Left lobe of liver (tissue), 2 donors: ENCODE measurements at regions not wholly inside any gene's neighbourhood (a gene's known extent, or its start where the extent isn't known, plus 50 kb on each side); places are given as distances from the start of the nearest gene placed in this dataset.

Source experiments
- ATAC-seq: fragments of 200-7000 bp; cut with Tn5 transposase; one replicate; pipeline ENCODE4 v1.9.1; 2020; ENCODE audit warnings: mild to moderate bottlenecking, moderate library complexity
- DNase-seq: peaks from one replicate; pipeline ENCODE4 v3.0.0-alpha.2; 2020; ENCODE audit warnings: low spot score
- donor health status: DM: no; HTN: no; CAD: no; lungs with moderate emphysema.
- donor health status: DM: no; HTN: yes; CAD: no.

DNA sequence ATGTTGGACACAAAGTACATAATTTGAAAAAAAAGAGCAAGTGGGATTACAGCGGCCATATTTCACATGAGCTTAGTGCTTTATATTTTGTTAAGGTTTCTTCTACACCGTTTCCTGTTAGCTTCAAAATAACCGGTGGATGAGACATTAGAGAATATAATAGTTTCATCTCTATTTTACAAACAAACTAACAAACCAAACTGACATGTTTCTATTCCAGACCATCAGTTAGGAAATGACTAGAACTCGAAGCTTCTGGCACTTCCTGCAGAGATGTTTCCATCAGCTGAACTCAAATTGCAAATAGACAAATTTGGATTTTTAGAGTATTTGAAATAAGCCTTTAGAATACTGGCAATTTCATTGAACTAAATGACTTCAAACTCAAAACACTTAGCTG is 86.5 kb downstream of the MTRR start:
- DNase-seq = no peak
- no peak for ATAC-seq

DNA sequence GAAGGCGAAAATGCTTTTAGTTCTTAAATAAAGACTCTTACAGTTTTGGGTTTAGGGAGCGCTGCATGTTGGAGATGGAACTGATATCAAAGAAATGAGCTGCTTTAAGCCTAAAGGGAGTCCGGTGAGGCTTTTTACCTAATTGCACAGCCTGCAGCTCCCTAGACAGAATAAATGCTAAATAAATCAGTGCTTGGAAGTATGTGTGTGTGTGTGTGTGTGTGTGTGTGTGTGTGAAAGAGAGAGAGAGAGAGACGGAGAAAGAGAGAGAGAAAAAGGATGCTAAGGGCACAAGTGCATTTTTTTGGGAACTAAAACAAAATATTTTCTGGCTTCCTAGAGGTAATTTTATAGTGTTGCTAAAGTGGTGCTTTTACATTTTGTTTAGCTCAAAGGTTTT is 88.4 kb downstream of the MTRR start:
- ATAC-seq = no peak

DNA sequence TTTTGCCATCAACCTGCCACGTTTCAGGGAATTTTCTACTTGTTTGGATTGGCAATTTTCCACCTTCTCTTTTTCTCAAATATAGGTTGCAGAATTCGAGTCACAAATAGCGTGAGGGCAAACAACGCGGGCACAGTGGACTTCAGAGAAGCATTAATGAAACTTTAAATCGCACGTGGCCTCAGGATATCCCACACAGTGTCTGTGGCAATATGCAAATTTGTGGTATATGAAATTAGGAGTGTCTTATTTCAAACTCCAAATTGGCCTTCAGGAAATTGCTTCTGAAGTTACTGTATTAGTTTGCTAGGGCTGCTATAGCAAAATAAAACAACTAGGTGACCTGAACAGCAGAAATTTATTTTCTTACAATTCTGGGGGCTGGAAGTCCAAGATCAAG is 91.2 kb downstream of the MTRR start:
- ATAC-seq (no peak), DNase-seq (no peak)

More for the DNA sequence above, 88.4 kb downstream of the MTRR start:
- DNase-seq = no peak

DNA sequence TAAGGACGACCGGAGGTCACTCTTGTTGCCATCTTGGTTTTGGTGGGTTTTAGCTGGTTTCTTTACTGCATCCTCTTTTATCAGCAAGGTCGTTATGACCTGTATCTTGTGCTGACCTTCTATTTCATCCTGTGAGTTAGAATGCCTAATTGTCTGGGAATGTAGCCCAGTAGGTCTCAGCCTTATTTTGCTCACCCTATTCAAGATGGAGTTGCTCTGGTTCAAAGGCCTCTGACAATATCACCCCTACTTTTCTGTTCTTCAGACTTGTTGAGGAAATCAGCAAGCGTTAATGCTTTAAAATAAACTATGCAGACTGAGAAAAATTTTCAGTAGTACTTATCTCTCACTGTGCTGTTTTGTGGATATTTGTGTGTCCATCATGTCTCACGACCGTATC is 92.6 kb downstream of the MTRR start:
- DNase-seq (no peak), ATAC-seq (no peak)

DNA sequence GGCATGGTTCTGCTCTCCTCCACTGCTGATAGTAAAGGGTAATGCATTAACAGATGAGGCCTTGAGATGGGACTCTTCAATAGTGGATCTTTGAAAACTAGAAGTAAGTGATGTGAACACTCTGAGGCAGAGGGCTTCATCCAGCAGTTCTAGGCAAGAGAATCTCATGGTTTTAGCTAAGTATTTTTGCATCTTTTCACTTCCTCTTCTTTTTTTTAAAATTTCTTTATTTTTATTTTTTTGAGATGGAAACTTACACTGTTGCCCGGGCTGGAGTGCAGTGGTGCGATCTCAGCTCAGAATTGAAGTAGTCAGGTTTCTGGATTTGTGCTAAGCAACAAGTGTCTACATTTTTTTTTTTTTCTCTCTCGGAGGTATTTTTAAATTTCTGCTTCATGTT is 101.9 kb downstream of the MTRR start:
- ATAC-seq = no peak

DNA sequence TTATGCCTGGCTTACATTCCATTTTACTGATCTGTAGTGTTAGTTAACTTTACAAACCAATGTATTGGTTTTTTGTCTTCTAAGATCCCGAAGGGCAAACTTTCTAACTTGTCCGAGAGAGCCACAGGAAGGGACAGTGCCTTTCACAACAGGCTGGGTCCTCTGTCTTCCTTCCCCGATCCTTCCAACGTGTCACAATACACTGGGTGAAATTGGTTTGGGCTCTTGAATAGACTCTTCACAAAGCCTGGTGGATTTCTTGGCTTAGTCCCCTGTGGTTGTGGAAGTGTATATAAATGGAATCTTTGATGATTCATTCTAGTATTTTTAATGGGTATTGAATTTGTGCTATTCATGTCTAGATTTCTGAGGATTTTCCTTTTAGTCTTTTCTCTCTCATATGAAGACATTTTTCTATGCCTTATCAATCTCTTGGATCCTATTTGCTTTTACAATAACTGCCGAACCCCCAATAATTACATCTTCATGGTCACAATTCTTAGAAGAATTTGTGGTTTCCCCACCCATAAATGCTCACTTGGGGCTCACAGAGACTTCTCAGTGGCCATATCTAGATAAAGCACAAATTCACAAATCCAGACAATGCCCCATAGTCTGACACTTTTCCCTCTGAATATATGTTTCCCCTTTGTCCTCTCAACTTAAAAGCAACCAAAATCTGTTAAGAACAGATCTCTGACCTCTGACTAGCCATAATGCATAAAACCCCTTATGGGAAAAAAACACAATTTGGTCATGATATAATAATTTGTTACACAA is 107.7 kb downstream of the MTRR start:
- no peak for ATAC-seq

More for the DNA sequence above, 101.9 kb downstream of the MTRR start:
- no peak for DNase-seq

DNA sequence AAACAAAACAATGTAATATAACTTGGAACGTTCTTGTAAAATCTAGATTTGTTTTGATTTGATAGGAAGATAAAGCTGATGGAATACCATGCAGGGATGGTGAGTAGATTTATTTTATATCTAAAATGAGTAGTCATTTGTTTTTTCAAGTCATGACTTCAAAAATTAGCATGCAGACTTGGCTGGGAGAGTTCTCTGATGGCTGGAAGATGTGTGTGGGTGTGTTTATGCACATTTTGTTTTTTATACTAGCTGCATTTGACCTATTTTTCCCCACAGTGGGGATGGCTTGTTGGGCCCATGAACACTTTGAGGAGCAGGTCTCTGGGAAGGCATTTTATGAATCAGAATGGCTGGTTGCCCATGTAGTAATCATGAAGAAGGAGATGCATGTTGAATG is 109.2 kb downstream of the MTRR start:
- DNase-seq (no peak), ATAC-seq (no peak)

More for the DNA sequence above, 107.7 kb downstream of the MTRR start:
- no peak for DNase-seq

DNA sequence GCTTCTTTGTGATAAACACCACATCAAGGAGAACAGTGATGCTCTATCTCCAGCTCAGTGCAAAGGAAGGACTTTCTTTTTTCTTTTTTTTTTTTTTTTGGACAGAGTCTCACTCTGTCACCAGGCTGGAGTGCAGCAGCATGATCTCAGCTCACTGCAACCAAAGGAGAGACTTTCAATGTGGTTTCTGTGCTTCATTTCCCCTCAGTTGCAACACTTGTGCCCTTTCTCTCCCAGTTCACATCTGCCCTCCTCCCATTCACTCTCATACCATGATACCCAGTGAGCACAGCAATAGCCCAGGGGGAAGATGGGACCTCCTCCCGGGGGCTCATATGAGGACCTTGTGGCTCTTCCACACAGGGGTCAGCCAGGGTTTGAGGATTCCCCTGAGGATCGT is 110.0 kb downstream of the MTRR start:
- no peak for DNase-seq
- ATAC-seq = no peak

DNA sequence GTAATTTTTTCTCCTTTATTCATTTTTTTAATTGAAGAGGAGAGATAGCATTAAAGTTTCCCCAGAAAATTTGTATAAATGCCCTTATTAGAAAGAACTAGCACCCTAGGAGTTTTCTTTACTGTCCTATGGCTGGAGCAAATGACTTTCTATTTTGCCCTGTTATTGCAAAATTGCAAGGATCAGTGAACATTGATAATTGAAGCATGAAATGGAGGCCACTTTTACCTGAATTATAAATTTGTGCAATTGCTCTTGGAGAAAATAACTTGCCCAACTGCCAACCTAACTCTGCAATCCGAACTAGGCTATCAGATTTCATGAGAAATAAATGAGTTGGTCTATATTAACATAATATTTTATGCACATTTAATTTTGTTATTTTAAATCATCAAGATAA is 111.9 kb downstream of the MTRR start:
- ATAC-seq = no peak

DNA sequence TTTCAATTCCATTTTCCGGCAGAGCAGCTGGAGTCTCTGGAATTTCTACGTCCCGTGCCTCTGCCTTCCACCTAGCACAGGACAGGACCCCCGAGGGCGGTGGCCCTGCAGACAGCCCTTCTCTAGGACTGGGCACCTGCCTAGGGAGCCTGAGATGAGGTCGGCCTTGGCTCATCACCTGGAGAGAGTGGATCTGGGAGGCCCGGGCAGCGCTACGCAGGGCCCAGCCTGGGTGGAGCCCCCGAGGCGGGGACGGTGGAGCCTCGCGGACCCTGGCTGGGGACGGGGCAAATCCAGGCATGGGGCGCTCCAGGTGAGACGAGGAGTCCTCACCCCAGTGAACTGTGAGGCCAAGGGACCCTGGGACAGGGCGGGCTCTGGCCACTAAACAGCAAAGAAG is 114.5 kb downstream of the MTRR start:
- no peak for DNase-seq

More for the DNA sequence above, 111.9 kb downstream of the MTRR start:
- no peak for DNase-seq

DNA sequence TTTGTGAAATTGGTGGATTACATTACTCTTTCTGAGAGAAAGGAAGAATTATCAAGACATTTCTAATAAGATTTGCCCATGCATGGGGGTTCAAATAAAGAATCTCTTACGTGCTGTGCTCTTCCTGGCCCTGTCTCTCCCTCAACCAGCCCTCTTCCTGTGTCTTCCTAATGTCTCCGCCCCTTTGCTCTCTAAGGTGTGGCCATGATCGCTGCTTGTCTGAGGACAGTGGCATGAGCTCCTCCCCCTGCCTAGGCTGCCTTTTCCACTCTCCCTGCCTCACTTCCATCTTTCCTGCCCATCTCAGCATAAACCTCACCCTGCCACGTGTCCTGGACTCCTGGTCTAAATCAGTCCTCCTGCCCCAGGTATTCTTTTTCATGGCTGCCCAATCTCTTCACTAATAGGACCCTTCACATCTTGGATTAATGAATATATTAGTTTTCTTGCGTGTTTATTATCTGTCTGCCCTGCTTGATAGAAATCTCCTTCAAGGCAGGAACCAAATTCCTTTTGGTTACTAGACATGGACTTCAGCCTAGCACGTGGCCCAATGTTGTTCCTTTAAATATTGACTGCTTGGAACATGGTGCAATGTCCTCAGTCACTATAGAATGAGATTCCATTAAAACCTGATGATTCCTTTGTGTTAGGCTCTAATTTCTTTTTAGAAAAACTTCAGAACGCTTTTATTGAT is 122.3 kb downstream of the MTRR start:
- DNase-seq (no peak), ATAC-seq (no peak)

More for the DNA sequence above, 114.5 kb downstream of the MTRR start:
- no peak for ATAC-seq

DNA sequence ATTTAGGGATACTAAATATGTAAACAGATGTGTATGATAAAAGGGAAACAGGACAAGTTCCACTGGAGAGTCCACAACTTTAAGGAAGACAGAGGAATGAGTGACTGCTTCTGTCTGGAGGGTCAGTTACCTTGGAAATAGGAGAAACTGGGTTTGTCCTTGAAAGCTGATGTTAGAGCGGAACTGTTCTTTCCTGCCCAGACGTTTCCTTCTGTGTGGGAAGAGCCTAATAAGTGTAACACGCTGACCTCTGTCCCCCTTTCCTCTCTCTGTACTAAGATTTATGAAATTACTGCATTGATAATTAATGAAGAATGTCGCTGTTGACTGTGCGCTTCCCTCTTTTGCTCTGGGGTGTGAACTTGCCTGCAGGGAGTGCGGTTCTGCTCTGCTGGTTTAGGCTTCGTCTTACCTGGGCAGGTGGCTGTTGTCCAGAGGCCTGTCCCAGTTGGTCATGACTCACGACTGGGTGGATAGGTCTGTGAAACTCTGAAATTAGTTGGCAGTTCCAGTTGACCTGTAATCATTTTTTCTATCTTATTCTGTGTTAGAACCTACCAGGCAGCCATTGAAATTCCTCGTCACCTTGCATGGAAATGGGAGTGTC is 126.8 kb downstream of the MTRR start:
- DNase-seq (no peak), ATAC-seq (no peak)

DNA sequence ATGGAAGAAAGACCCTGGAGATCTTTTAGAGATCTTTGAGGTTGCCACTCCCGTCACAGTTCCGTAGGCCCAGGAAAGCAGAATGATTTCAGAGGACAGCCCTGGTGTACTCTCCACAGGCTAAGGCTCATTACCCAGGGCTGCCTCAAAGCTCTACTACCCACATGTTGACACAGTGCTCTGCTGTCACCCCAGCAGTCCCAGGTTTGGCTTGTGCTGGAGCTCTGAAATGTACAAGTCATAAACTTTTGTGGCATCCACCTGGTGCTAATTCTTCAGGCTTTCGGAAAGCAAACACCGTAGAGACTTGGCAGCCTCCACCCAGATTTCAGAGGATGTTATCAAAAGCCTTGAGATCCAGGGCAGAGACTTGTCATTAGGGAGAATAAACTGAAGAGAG is 136.5 kb downstream of the MTRR start:
- ATAC-seq (no peak), DNase-seq (no peak)

DNA sequence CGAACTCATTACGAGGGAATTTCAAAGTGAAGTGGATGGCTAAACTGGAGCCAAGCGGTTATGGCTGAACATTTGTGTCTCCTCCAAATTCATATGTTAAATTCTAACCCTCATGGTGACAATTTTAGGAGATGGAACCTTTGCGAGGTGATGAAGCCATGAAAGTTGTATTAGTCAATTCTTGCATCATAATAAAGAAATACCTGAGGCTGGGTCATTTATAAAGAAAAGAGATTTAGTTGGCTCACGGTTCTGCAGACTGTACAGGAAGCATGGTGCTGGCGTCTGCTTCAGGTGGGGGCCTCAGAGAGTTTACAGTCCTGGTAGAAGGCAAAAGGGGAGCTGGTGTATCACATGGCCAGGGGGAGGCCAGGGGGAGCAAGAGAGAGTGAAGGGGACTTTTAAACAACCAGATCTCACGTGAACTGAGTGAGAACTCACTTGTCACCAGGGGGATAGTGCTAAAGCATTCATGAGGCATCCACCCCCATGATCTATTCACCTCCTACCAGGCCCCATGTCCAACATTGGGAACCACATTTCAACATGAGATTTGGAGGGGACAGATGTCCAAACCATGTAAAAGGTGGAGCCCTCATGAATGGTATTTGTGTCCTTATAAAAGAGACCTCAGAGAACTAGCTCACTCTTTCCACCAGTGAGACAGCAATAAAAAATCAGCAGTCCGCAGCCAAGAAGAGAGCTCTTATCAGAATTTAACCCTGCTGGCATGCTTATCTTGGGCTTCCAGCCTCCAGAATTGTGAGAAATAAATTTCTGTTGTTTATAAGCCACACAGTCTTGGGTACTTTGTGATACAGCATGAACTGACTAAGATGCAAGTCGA is 143.4 kb downstream of the MTRR start:
- ATAC-seq (no peak), DNase-seq (no peak)

DNA sequence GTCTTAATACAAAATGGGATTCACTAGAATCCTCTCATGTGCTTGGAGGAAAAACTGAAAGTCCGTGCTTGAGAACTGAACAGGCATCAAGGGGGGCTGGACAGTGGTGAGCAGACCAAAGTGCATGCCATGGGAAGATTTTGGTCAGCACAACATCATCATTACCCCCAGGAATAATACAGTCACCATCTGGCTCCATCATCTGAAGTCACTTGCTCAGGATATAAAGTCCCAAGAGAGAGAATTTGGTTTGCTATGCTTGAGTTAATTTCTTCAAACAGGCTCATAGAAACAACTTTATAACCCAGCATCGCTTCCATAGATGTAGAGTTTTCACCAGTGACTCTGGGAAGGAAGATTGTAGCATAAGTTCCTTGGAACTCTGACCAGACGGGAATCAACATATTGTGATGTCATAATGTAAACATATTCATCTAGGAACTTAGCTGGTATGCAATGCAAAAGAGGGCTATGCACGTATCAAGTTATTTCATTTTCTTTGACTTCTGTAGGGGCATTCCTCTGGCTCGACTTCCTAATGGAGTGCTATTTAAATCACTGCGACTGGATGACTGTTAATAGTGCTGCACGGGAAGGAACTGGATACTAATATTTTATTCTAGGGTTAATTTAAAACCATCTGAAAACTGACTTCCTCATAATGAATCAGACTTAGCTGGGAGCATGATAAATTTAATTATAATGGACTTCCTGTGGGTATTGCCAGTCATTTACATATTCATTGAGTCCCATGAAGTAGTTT is 145.2 kb downstream of the MTRR start:
- ATAC-seq (no peak), DNase-seq (no peak)

DNA sequence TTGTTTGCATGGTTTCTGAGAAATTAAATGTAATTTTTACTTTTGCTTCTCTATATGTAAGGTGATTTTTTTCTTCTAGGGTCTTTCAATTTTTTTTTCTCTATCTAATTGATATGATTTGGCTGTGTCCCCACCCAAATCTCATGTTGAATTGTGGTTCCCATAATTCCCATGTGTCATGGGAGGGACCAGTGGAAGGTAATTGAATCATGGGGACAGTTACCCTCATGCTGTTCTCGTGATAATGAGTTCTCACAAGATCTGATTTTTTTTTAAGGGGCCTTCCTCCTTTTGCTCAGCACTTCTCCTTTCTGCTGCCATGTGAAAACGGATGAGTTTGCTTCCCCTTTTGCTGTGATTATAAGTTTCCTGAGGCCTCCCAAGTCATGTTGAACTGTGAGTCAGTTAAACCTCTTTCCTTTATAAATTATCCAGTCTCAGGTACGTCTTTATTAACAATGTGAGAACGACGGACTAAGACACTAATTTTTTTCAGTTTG is 150.8 kb downstream of the MTRR start:
- DNase-seq (no peak), ATAC-seq (no peak)

DNA sequence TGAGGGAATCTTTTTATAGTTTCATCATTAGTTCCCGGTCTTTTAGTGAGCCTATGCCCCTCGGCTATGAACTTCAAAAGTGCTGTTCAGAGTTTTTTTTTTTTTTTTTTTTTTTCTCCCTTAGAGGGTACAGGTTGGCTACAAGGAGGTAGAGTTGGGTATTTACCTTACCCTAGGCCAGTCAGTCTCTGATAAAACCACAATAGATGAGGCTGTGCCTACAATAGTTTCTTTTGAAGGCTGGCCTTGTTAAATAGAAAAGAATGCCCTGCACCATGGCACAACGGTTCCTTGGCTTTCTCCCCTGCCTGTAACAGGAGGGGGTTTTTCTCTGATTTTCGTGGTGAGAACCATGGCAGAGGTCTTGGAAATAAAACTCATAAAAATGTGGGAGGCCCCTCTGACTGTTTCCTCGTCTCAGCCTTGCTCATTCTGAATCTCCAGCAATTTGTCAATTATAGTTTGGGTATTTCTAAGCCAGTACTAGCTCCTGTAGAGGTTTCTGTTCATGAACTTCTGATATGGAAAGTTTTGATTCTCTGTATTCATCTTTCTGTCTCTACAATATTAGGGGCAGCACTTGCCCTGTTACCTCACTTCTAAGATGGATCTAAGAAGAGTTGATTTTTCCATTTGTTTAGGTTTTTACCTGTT is 152.0 kb downstream of the MTRR start:
- no peak for ATAC-seq

DNA sequence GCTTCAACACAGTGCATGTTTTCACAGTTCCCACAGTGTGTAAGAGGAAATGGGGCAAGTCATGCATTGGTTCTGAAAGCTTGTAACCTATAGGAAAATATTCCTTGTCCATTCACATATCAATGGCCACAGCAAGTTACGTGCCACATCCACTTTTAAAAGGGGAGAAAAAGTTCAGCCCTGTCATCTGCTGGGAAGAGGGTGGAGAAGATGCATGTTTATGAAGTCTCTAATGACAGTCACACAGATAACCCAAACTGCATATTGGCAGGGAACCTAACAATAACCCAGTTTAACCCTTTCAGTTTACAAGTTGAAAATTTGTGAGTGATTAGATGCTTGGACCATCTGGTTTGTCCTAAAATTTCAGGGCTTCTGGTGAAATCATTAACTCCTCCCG is 159.3 kb downstream of the MTRR start:
- no peak for ATAC-seq

More for the DNA sequence above, 152.0 kb downstream of the MTRR start:
- no peak for DNase-seq

DNA sequence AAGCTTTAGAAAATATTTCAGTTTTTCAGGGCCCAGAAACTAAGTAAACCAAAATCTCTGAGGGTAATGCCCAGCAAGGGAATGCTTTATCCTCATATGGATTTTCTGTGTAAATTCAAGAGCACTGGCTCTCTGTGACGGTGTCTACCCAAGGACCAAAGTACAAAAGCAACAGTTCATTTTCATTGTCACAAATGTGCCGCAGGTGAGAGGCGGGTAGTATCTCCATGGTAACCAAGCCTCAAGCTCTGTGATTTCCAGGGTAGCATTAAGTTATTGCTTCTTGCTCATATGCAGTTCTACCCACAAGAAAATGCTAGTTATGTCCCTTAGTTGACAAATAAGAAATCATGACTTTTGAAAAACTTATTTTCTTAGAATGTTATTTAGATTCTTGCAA is 164.3 kb downstream of the MTRR start:
- ATAC-seq (no peak), DNase-seq (no peak)

More for the DNA sequence above, 159.3 kb downstream of the MTRR start:
- no peak for DNase-seq

DNA sequence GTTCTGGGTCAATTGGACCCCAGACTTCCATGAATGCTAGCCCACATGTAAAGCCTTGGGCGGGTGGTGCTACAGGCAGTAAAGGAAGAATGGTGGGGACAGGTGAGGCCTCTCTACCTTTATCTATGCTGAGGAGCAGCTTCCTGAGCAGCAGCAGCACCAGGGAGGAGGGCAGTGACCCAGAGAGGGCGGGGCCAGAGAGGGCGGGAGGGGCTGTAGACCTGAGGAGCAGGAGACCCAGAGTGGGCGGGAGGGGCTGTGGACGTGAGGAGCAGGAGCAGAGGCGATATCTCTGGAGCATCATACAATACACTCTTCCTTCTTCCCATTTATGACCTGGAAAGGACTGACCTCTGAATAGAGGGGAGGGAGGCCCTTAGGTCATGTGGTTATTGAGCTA is 165.9 kb downstream of the MTRR start:
- DNase-seq (no peak), ATAC-seq (no peak)
